GM12878 (cell line): ENCODE measurements at regions not wholly inside any gene's neighbourhood (a gene's known extent, or its start where the extent isn't known, plus 50 kb on each side); places are given as distances from the start of the nearest gene placed in this dataset.

Experiments
- ATAC-seq: fragments of 200-7000 bp; cut with Tn5 transposase; 3 replicates; pipeline ENCODE4 v1.9.1; 2020; ENCODE audit warnings: mild to moderate bottlenecking, moderate library complexity
- BruUV-seq: library from RNA; stranded (reverse); fragments of 400-500 nt; replicated peaks from 2 replicates; lab custom pipeline; 2021; lab: Mats Ljungman, UMichigan
- CTCF ChIA-PET: fragments of 300-600 bp; sonication (Branson Sonifier 250); formaldehyde crosslinking; extraction: SDS; loops from one replicate; lab custom pipeline; 2021; ENCODE audit warnings: inconsistent platforms; lab: Yijun Ruan, JAX
- POLR2A ChIA-PET: fragments of 350-600 bp; formaldehyde crosslinking; extraction: SDS; loops from one replicate; lab custom pipeline; 2021; ENCODE audit warnings: inconsistent platforms; lab: Charles Lee
- RAD21 ChIA-PET: fragments of 300-600 bp; sonication (Branson Sonifier 250); formaldehyde crosslinking; loops from one replicate; lab custom pipeline; 2023; ENCODE audit warnings: antibody characterized with exemption; ENCODE audit not compliant: unreplicated experiment; lab: Charles Lee
- SMC1A ChIA-PET: fragments of 300-600 bp; sonication (Branson Sonifier 250); formaldehyde crosslinking; loops from one replicate; lab custom pipeline; 2023; ENCODE audit not compliant: unreplicated experiment, uncharacterized antibody; lab: Charles Lee
- DNase-seq: peaks from one replicate; pipeline ENCODE4 v3.0.0-alpha.2; 2011; ENCODE audit warnings: low read depth, low spot score
- FAIRE-seq: peaks from 3 replicates; lab custom pipeline; 2011; peaks lifted over from hg19 to GRCh38; lab: Jason Lieb, UNC
- H2AFZ ChIP-seq: 2 replicates; pipeline ENCODE4 v1.6.0; 2011; ENCODE audit warnings: low read depth, low read length, control low read depth; ENCODE audit not compliant: control insufficient read depth
- H3K27ac ChIP-seq: 2 replicates; pipeline ENCODE4 v1.5.1; 2011; ENCODE audit warnings: control low read depth; ENCODE audit not compliant: control insufficient read depth, insufficient read depth
- H3K27me3 ChIP-seq, 2 experiments: replicated peaks in 1 of 2; 2 replicates each; pipeline versions ENCODE4 v1.6.0 to v1.6.1; 2011; ENCODE audit warnings: low read length in 1 of 2; ENCODE audit not compliant: control insufficient read depth in 2 of 2, insufficient read depth in 2 of 2
- H3K36me3 ChIP-seq, 2 experiments: 2 replicates each; pipeline ENCODE4 v1.5.1; 2011; ENCODE audit warnings: low read length in 1 of 2; ENCODE audit not compliant: control insufficient read depth in 2 of 2, insufficient read depth in 2 of 2
- H3K4me1 ChIP-seq: 2 replicates; pipeline ENCODE4 v1.6.1; 2011; ENCODE audit warnings: mild to moderate bottlenecking, low read length, moderate library complexity, mixed read lengths; ENCODE audit not compliant: control insufficient read depth, insufficient read depth
- H3K4me2 ChIP-seq: 2 replicates; pipeline ENCODE4 v1.6.0; 2011; ENCODE audit warnings: control low read depth; ENCODE audit not compliant: control insufficient read depth, insufficient read depth
- H3K4me3 ChIP-seq: fragments of 200-600 bp; sonication (generic); 2 replicates; pipeline ENCODE4 v1.5.1; 2016
- H3K79me2 ChIP-seq: 2 replicates; pipeline ENCODE4 v1.6.0; 2011; ENCODE audit warnings: low read length; ENCODE audit not compliant: control insufficient read depth, insufficient read depth
- H3K9ac ChIP-seq: 2 replicates; pipeline ENCODE4 v1.8.0; 2011; ENCODE audit warnings: low read length, control low read depth, mixed read lengths; ENCODE audit not compliant: control insufficient read depth, insufficient read depth
- H3K9me3 ChIP-seq: replicated peaks from 3 replicates; pipeline ENCODE4 v1.5.1; 2011; ENCODE audit warnings: mild to moderate bottlenecking, low read length; ENCODE audit not compliant: control insufficient read depth, insufficient read depth
- H4K20me1 ChIP-seq: 2 replicates; pipeline ENCODE4 v1.6.0; 2011; ENCODE audit not compliant: control insufficient read depth, insufficient read depth
- ASH2L ChIP-seq: fragments of 300-600, 200-600 bp; sonication (generic); IDR thresholded peaks from 2 replicates; pipeline ENCODE4 v1.6.1; 2017; ENCODE audit warnings: low read depth, mild to moderate bottlenecking, borderline replicate concordance
- CHD4 ChIP-seq: fragments of 200-600 bp; sonication (generic); IDR thresholded peaks from 2 replicates; pipeline ENCODE4 v1.6.1; 2016; ENCODE audit warnings: mild to moderate bottlenecking
- DPF2 ChIP-seq: fragments of 450-650 bp; IDR thresholded peaks from 2 replicates; pipeline ENCODE4 v1.6.1; 2017; ENCODE audit warnings: mild to moderate bottlenecking
- KAT2A ChIP-seq: conservative IDR thresholded peaks from 2 replicates; pipeline ENCODE4 v1.6.1; 2011; ENCODE audit warnings: low read depth, low read length; ENCODE audit not compliant: control insufficient read depth
- NFYA ChIP-seq: IDR thresholded peaks from 2 replicates; pipeline ENCODE4 v1.6.1; 2011; ENCODE audit warnings: low read depth, mild to moderate bottlenecking, low read length, improper control_type of control experiment, borderline replicate concordance
- NR2C1 ChIP-seq: fragments of 450-650 bp; IDR thresholded peaks from 2 replicates; pipeline ENCODE4 v1.6.1; 2017; ENCODE audit warnings: antibody characterized with exemption, mild to moderate bottlenecking, moderate library complexity
- NR2C2 ChIP-seq: IDR thresholded peaks from 2 replicates; pipeline ENCODE4 v1.6.1; 2011; ENCODE audit warnings: borderline replicate concordance, low read depth; ENCODE audit not compliant: control insufficient read depth, insufficient read length
- NRF1 ChIP-seq: conservative IDR thresholded peaks from 2 replicates; pipeline ENCODE4 v1.6.1; 2011; ENCODE audit warnings: mild to moderate bottlenecking, low read depth, low read length, improper control_type of control experiment
- PML ChIP-seq: IDR thresholded peaks from 2 replicates; pipeline ENCODE4 v1.6.1; 2012; ENCODE audit warnings: low read length, inconsistent platforms
- POLR2AphosphoS2 ChIP-seq: IDR thresholded peaks from 2 replicates; pipeline ENCODE4 v1.6.1; 2011; ENCODE audit warnings: low read depth, mild to moderate bottlenecking, low read length, improper control_type of control experiment, moderate library complexity
- POLR2AphosphoS5 ChIP-seq: IDR thresholded peaks from 2 replicates; pipeline ENCODE4 v1.6.1; 2011; ENCODE audit warnings: mild to moderate bottlenecking, low read length, inconsistent platforms
- RAD51 ChIP-seq: fragments of 450-650 bp; IDR thresholded peaks from 2 replicates; pipeline ENCODE4 v1.6.1; 2016; ENCODE audit warnings: moderate library complexity, mild to moderate bottlenecking, inconsistent platforms
- RFX5 ChIP-seq: IDR thresholded peaks from 2 replicates; pipeline ENCODE4 v1.6.1; 2011; ENCODE audit warnings: low read depth, low read length, improper control_type of control experiment
- ZZZ3 ChIP-seq: IDR thresholded peaks from 2 replicates; pipeline ENCODE4 v1.6.1; 2011; ENCODE audit warnings: low read depth; ENCODE audit not compliant: control insufficient read depth, insufficient read length
- WGBS: methylation state at CpG from one replicate; pipeline ENCODE4 v1.1.6; 2016; ENCODE audit warnings: low lambda C conversion rate; ENCODE audit not compliant: insufficient replicate concordance, insufficient coverage; ENCODE audit errors: missing lambda C conversion rate; 5-methylcytosine and 5-hydroxymethylcytosine counted together
- in situ Hi-C: fragments of 300-500 bp; cut with MboI; formaldehyde crosslinking; loops from 9 replicates; pipeline ENCODE4 v1.14.3; 2018; ENCODE audit warnings: mixed read lengths
- intact Hi-C: fragments of 100-400 bp; cut with micrococcal nuclease; formaldehyde crosslinking; loops from one replicate; pipeline ENCODE4 v1.14.2; 2022; ENCODE audit not compliant: unreplicated experiment

GRCh38 chr5:155353231-155353630 is 339.7 kb downstream of the KIF4B start:
- H4K20me1 ChIP-seq, result no peaks in the 10 kb centered on the region
- ChIA-PET POLR2A (no interaction called here), SMC1A (no interaction called here), CTCF (no interaction called here), RAD21 (no interaction called here)
- ATAC-seq (no peak), DNase-seq (no peak), FAIRE-seq (no peak)
- no peak overlapping the region for H3K27ac ChIP-seq
- H3K9ac ChIP-seq, result no peak overlapping the region
- no peaks in the 10 kb centered on the region for H3K79me2 ChIP-seq
- no peak overlapping the region for H3K4me2 ChIP-seq
- intact Hi-C loops (no loop called here), in situ Hi-C loops (no loop called here)
- no peaks in the 10 kb centered on the region for H3K4me1 ChIP-seq
- TF ChIP-seq ZZZ3, result no peak
- TF ChIP-seq RFX5, result no peak
- no peak for TF ChIP-seq PML
- TF ChIP-seq DPF2, result no peak
- TF ChIP-seq NR2C1, result no peak
- no peak for TF ChIP-seq CHD4
- no peak for TF ChIP-seq KAT2A
- TF ChIP-seq POLR2AphosphoS5, result no peak
- TF ChIP-seq POLR2AphosphoS2, result no peak
- no peak for TF ChIP-seq ASH2L
- BruUV-seq, result no TSS peak
- H2AFZ ChIP-seq, result no peak overlapping the region
- H3K9me3 ChIP-seq, result no peaks in the 10 kb centered on the region
- H3K4me3 ChIP-seq, result no peak overlapping the region
- H3K27me3 ChIP-seq, result no peaks in the 10 kb centered on the region
- H3K36me3 ChIP-seq, result no peaks in the 10 kb centered on the region

GRCh38 chr5:155366096-155366495 is 352.5 kb downstream of the KIF4B start:
- Histone ChIP-seq H3K27me3 (no peaks in the 10 kb centered on the region), H3K4me1 (no peaks in the 10 kb centered on the region), H3K27ac (no peak overlapping the region), H3K79me2 (no peaks in the 10 kb centered on the region), H3K9ac (no peak overlapping the region), H3K4me2 (no peak overlapping the region), H4K20me1 (no peaks in the 10 kb centered on the region), H3K9me3 (no peaks in the 10 kb centered on the region), H3K36me3 (no peaks in the 10 kb centered on the region), H2AFZ (no peak overlapping the region), H3K4me3 (no peak overlapping the region)
- no TSS peak for BruUV-seq
- SMC1A ChIA-PET, result no interaction called here
- no peak for ATAC-seq
- intact Hi-C loops, result no loop called here
- 30% methylated on average over 4 of the region's 4 CpGs for WGBS
- POLR2A ChIA-PET, result no interaction called here
- CTCF ChIA-PET, result no interaction called here
- RAD21 ChIA-PET, result no interaction called here
- FAIRE-seq, result no peak
- no peak for TF ChIP-seq NFYA
- TF ChIP-seq RAD51, result no peak
- TF ChIP-seq NRF1, result no peak
- no peak for TF ChIP-seq NR2C2
- no peak for DNase-seq
- in situ Hi-C loops, result no loop called here
